GM18861 (cell line): ENCODE measurements at regions not wholly inside any gene's neighbourhood (a gene's known extent, or its start where the extent isn't known, plus 50 kb on each side); places are given as distances from the start of the nearest gene placed in this dataset.
"Not testable (repeated sequence)": the region's sequence is repeated elsewhere in the genome, so short reads cannot be mapped to it uniquely, and the experiment has no call there.

Experiments
- ATAC-seq: cut with Tn5 transposase; IDR thresholded peaks from one replicate; pipeline ENCODE4 v1.9.1; 2021; ENCODE audit not compliant: unreplicated experiment

GRCh38 chr9:2277133-2277532 lies 262.0 kb downstream of the SMARCA2 start:
- ATAC-seq, result not testable (repeated sequence)

GRCh38 chr9:2277644-2278043 lies 262.5 kb downstream of the SMARCA2 start:
- not testable (repeated sequence) for ATAC-seq

- ATAC-seq, result not testable (repeated sequence)
Measured at GRCh38 chr9:2279138-2279537, 264.0 kb downstream of the SMARCA2 start.

DNA sequence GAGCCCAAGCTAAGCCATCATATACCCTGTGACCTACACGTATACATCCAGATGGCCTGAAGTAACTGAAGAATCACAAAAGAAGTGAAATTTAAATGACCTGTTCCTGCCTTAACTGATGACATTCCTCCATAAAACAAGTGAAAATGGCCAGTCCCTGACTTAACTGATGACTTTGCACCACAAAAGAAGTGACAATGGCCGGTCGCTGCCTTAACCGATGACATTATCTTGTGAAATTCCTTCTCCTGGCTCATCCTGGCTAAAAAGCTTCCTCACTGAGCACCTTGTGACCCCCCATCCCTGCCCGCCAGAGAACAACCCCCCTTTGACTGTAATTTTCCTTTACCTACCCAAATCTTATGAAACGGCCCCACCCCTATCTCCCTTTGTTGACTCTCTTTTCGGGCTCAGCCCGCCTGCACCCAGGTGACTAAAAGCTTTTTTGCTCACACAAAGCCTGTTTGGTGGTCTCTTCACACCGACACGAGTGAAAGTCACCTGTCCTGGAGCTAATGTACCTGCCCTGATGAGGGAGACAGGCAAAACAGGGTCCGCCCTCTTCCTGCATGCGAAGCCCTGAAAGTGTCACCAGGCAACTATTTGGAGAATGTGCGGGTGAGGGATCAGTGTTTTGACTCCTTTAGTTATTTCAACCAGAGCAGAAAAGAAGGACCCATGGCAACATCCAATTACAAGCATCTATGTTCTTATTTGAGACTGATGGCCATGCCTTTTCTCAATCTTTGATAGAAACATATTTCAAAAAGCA lies 266.1 kb downstream of the SMARCA2 start:
- ATAC-seq, result no peak

DNA sequence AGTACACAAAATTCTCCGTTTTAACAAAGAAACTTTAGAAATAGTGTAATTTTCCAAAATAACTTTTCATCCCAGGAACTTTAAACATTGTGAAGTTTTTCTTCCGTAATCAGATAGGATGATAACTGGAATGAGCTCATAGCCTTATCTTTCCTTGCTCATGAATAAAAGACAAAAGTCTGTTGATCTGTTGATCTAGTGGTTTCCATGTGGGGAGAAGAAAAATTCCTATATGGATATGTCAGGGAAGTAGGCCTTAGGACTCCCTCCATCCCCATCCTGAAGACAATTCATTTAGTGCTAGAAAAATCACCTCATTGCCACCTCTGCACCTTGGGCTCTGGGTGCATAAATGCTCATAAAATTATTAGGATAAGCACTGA lies 266.6 kb downstream of the SMARCA2 start:
- no peak for ATAC-seq

- ATAC-seq, result no peak
Measured at GRCh38 chr9:2284770-2285169, 269.6 kb downstream of the SMARCA2 start.

- ATAC-seq, result no peak
Measured at GRCh38 chr9:2285416-2286332, 270.5 kb downstream of the SMARCA2 start.

GRCh38 chr9:2286333-2286705 lies 271.2 kb downstream of the SMARCA2 start:
- no peak for ATAC-seq

DNA sequence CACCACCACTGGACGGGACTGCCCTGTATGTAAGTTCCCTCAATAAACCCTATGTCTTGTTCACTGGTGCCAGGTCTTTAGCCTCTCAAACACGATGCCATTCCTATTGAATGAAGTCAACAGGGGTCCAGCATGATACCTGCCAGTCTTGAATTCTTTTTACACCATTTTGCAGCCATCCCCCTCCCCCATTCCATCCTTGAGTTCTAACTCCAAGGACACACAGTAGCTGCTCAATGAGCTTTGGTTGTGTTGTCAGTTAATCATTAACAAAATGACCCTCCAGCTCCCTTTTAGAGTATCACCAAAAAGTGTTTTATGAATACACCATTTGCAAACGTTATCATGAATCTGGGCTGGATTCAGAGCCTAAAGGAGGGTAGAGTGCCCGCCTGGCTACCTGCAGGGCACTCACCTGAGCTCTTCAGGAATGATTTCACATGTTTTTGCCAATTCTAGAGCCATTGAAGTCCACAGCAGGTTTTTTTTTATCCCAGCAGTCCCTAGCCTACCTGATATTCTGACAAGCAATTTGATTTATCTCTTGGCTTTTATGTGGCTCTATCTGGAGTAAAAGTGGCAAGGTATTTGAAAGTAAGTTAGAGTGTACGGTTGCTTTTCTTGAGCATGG lies 271.8 kb downstream of the SMARCA2 start:
- no peak for ATAC-seq

DNA sequence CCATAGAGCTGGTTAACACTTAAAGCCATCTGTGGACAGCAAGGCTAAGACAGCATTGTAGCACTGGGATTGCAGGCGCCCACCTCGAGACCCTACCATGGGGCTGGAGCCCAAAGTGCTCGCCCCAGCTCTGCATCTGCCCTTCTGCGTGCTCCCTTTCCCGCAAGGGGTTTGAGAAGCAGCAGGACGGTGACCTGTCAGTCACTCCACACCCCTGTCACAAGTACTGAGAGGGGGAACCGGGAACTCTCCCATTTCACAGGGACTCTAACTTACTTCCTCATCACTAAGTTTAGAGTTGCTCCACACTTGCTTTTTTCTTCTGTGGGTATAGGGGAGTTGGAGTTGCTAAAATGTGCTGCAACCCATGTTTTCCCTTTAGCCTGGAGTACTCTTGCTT lies 273.2 kb downstream of the SMARCA2 start:
- no peak for ATAC-seq

- ATAC-seq, result no peak
Measured at GRCh38 chr9:2289263-2289662, 274.1 kb downstream of the SMARCA2 start.

- no peak for ATAC-seq
Measured at GRCh38 chr9:2290382-2290781, 275.2 kb downstream of the SMARCA2 start.

- no peak for ATAC-seq
Measured at GRCh38 chr9:2291980-2292704, 277.0 kb downstream of the SMARCA2 start.

GRCh38 chr9:2292733-2293132 lies 277.6 kb downstream of the SMARCA2 start:
- no peak for ATAC-seq

DNA sequence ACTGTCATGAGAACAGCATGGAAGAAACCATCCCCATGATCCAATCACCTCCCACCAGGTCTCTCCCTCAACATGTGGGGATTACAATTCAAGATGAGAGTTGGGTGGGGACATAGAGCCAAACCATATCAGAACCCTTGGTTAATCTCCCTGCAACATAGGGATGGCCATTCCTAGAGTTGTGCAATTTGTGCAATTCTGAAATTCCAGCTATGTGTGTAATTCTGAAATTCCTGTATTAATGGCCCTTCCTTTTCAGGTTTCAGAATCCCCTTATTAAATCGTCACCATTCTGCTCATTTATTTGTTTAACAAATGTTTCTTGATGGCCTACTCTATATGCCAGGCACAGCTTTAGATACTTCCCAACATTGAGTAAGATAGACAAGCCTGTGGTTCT lies 282.6 kb downstream of the SMARCA2 start:
- ATAC-seq, result no peak

- no peak for ATAC-seq
Measured at GRCh38 chr9:2298217-2298616, 283.1 kb downstream of the SMARCA2 start.

- no peak for ATAC-seq
Measured at GRCh38 chr9:2299156-2299842, 284.2 kb downstream of the SMARCA2 start.

DNA sequence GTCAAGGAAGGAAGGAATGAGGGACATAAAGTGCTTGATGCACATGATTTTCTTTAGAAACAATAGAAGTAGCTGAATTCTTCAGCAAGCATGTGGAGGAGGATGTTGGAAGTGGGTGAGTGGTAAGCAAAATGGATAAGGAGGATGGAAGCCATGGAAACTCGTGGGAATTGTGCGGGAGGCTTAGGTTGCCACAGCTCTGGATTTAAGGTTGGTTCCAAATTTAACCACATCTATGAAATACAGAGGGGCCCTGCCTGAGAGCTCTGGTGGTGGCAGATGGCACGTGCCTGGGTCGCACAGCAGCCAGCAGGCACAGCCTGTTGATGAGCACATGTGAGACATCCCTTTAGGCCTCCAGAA lies 284.7 kb downstream of the SMARCA2 start:
- ATAC-seq, result no peak

DNA sequence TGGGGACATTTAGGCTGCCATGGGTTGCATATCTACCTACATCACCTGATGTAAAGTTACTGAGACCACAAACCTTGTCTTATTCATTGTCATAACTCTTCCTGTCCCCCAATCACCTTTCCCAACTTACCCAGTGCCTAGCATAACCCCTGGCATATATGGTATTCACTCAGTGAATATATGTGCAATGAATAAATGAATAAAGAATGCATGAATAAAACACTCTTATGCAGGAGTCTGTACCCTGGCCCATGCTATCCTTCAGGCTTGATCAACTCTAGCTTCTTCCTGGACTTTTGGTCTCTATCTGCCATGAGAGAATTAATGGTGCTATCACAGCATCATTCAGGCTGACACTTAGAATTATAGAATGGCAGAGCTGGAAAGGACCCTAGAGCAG lies 285.2 kb downstream of the SMARCA2 start:
- ATAC-seq, result no peak

- no peak for ATAC-seq
Measured at GRCh38 chr9:2302606-2303005, 287.5 kb downstream of the SMARCA2 start.

DNA sequence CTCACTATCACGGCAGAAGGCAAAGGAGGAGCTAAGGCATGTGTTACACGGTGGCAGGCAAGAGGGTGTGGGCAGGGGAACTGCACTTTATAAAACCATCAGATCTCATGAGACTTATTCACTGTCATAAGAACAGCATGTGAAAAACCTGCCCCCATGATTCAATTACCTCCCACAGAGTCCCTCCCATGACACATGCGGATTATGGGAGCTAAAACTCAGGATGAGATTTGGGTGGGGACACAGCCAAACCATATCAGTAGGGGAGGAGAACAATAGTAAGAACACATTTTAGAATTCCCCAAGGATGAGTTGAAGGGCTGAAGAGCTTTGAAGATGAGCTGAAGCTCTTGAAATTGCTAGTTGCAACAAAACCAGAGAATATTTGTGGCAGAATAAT lies 287.9 kb downstream of the SMARCA2 start:
- no peak for ATAC-seq
